ENCODE measurements at regions not wholly inside any gene's neighbourhood (a gene's known extent, or its start where the extent isn't known, plus 50 kb on each side); places are given as distances from the start of the nearest gene placed in this dataset.

DNA sequence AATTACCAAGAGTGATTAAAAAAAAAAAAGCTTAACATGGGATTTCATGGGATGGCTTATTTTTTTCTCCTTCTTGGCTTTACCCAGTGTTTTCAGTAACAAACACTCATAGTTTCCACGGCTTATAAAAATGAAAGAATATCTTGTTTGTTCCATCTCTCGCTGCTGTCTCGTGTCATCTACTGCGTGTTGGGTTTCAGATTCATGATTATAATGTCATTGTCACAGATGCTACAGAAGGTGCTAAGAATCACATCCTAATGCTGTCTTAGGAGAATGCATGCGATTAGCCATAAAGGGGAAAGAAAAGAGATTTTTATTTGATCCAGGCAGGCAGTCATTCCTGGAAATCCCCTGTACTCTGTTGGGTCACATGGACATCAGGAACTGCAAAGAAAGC is 1267.6 kb upstream of the TMEM132C start:
- no peak overlapping the region for H3K4me3 ChIP-seq (ENCODE audit: low read length in 3 of 3)
- no peaks in the 10 kb centered on the region for H3K4me1 ChIP-seq (ENCODE audit: control insufficient read depth in 2 of 3, insufficient read depth in 2 of 3, low read depth in 1 of 3, low read length in 3 of 3)
- FAIRE-seq = no peak
- no peaks in the 10 kb centered on the region for H3K9me3 ChIP-seq (ENCODE audit: control insufficient read depth in 2 of 3, insufficient read depth in 1 of 3, low read length in 3 of 3)
- no peak overlapping the region for H3K9ac ChIP-seq (ENCODE audit: low read length in 3 of 3)
- TF ChIP-seq, protein P1, sequence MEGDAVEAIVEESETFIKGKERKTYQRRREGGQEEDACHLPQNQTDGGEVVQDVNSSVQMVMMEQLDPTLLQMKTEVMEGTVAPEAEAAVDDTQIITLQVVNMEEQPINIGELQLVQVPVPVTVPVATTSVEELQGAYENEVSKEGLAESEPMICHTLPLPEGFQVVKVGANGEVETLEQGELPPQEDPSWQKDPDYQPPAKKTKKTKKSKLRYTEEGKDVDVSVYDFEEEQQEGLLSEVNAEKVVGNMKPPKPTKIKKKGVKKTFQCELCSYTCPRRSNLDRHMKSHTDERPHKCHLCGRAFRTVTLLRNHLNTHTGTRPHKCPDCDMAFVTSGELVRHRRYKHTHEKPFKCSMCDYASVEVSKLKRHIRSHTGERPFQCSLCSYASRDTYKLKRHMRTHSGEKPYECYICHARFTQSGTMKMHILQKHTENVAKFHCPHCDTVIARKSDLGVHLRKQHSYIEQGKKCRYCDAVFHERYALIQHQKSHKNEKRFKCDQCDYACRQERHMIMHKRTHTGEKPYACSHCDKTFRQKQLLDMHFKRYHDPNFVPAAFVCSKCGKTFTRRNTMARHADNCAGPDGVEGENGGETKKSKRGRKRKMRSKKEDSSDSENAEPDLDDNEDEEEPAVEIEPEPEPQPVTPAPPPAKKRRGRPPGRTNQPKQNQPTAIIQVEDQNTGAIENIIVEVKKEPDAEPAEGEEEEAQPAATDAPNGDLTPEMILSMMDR (IDR thresholded peaks at IDR 0.05; ENCODE audit: borderline replicate concordance, extremely low read depth, insufficient read depth) = no peak
- no peaks in the 10 kb centered on the region for H3K36me3 ChIP-seq (ENCODE audit: control insufficient read depth in 2 of 3, insufficient read depth in 3 of 3, low read length in 3 of 3)
- intact Hi-C loops (cut with DNase I) = no loop called here
- no peak for DNase-seq
- no peaks in the 10 kb centered on the region for H3K27me3 ChIP-seq (ENCODE audit: control insufficient read depth, insufficient read depth, low read length)
- H3K27ac ChIP-seq (ENCODE audit: low read depth in 2 of 2, low read length in 2 of 2) = no peak overlapping the region

DNA sequence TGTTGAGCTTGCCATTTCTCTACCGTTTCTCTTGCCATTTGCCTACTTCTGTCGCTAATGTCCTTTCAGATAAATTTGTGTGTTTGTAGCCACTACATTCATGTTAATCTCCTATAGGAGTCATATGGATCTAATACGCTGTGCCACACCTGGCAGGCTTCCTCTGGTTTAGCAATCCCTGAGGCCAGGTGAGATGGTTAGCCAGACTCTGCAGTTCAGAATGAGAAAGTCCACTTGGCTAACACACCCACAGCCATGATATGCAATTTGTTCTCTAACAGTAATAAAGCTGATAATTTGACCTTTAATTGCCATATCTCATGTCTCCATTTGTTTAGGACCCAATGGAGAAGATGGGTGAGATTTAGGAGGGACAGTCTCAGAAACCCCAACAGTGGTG is 1261.6 kb upstream of the TMEM132C start:
- H3K9me3 ChIP-seq (ENCODE audit: control insufficient read depth in 2 of 3, insufficient read depth in 1 of 3, low read length in 3 of 3) = no peaks in the 10 kb centered on the region
- intact Hi-C loops (cut with DNase I) = no loop called here
- no peaks in the 10 kb centered on the region for H3K36me3 ChIP-seq (ENCODE audit: control insufficient read depth in 2 of 3, insufficient read depth in 3 of 3, low read length in 3 of 3)
- no peak overlapping the region for H3K9ac ChIP-seq (ENCODE audit: low read length in 3 of 3)
- DNase-seq (no peak), FAIRE-seq (no peak)
- H3K4me1 ChIP-seq (ENCODE audit: control insufficient read depth in 2 of 3, insufficient read depth in 2 of 3, low read depth in 1 of 3, low read length in 3 of 3) = no peaks in the 10 kb centered on the region
- no peak overlapping the region for H3K27ac ChIP-seq (ENCODE audit: low read depth in 2 of 2, low read length in 2 of 2)
- TF ChIP-seq, protein P1 (IDR thresholded peaks at IDR 0.05; ENCODE audit: borderline replicate concordance, extremely low read depth, insufficient read depth) = no peak
- H3K27me3 ChIP-seq (ENCODE audit: control insufficient read depth, insufficient read depth, low read length) = no peaks in the 10 kb centered on the region
- H3K4me3 ChIP-seq (ENCODE audit: low read length in 3 of 3) = no peak overlapping the region

DNA sequence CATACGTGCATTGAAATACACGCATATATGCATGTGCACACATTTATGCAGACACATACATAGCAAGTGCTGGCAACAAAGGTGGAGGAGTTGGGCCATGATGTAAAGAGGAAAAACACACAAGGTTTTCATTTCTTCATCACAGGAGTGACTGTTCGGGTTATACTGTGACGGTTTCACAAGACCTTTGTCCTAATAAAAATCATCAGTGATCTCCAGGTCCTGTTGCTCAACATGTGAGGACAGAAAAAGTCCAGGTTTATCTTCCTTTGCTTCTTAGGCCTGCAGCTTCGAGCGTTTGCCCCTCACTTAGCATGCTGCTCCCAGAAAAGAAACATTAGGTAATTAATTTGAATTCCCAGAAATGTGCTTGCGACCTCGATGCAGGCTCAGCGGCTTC is 1260.0 kb upstream of the TMEM132C start:
- Histone ChIP-seq H3K9ac (ENCODE audit: low read length in 3 of 3) (no peak overlapping the region), H3K27ac (ENCODE audit: low read depth in 2 of 2, low read length in 2 of 2) (no peak overlapping the region), H3K9me3 (ENCODE audit: control insufficient read depth in 2 of 3, insufficient read depth in 1 of 3, low read length in 3 of 3) (no peaks in the 10 kb centered on the region), H3K4me3 (ENCODE audit: low read length in 3 of 3) (no peak overlapping the region), H3K4me1 (ENCODE audit: control insufficient read depth in 2 of 3, insufficient read depth in 2 of 3, low read depth in 1 of 3, low read length in 3 of 3) (no peaks in the 10 kb centered on the region), H3K27me3 (ENCODE audit: control insufficient read depth, insufficient read depth, low read length) (no peaks in the 10 kb centered on the region), H3K36me3 (ENCODE audit: control insufficient read depth in 2 of 3, insufficient read depth in 3 of 3, low read length in 3 of 3) (no peaks in the 10 kb centered on the region)
- FAIRE-seq = no peak
- TF ChIP-seq, protein P1 (IDR thresholded peaks at IDR 0.05; ENCODE audit: borderline replicate concordance, extremely low read depth, insufficient read depth) = no peak
- DNase-seq = no peak
- intact Hi-C loops (cut with DNase I) = no loop called here

DNA sequence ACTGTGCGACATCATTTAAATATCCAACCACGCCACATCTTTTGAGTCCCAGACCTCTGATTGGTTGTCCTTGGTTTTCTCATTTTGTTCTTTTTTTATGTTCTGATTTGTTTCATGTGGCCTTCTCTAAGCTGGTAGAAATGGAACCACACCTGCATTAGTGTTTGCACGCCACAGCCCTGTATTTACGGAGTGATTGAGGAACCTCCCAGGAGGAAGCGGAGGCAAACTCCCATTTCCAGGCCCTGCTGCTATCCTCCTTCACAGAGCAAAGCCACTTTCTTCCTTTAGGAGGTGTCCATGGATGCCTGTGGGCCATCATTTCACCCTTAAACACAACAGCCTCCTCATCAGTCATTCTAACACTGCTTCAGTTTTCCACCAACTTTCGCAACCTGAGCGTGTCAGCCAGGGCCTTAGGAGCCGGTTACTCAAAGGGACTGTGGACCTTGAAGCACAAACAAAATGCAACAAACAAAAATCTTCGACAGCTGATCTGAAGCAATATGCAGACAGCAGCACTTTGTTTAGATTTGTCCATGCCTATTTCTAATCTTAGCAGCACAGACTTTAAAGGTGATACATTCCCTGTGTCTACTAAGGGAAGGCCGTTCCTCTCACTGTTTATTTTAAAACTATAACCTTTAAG is 1258.1 kb upstream of the TMEM132C start:
- Histone ChIP-seq H3K36me3 (ENCODE audit: control insufficient read depth in 2 of 3, insufficient read depth in 3 of 3, low read length in 3 of 3) (no peaks in the 10 kb centered on the region), H3K4me1 (ENCODE audit: control insufficient read depth in 2 of 3, insufficient read depth in 2 of 3, low read depth in 1 of 3, low read length in 3 of 3) (no peaks in the 10 kb centered on the region), H3K27me3 (ENCODE audit: control insufficient read depth, insufficient read depth, low read length) (no peaks in the 10 kb centered on the region), H3K27ac (ENCODE audit: low read depth in 2 of 2, low read length in 2 of 2) (no peak overlapping the region), H3K4me3 (ENCODE audit: low read length in 3 of 3) (no peak overlapping the region), H3K9me3 (ENCODE audit: control insufficient read depth in 2 of 3, insufficient read depth in 1 of 3, low read length in 3 of 3) (no peaks in the 10 kb centered on the region), H3K9ac (ENCODE audit: low read length in 3 of 3) (no peak overlapping the region)
- no peak for FAIRE-seq
- intact Hi-C loops (cut with DNase I) = no loop called here
- TF ChIP-seq, protein P1 (IDR thresholded peaks at IDR 0.05; ENCODE audit: borderline replicate concordance, extremely low read depth, insufficient read depth) = no peak
- DNase-seq = no peak
